Sigmoid colon (tissue), 4 donors: ENCODE measurements at regions not wholly inside any gene's neighbourhood (a gene's known extent, or its start where the extent isn't known, plus 50 kb on each side); places are given as distances from the start of the nearest gene placed in this dataset.

Experiments
- CTCF ChIP-seq, 4 experiments: fragments of 450-650 bp in 3 of 4; fragments of 200-600 bp in 1 of 4; IDR thresholded peaks; one replicate each; pipeline ENCODE4 v1.5.1; 2016 to 2019; ENCODE audit warnings: antibody characterized with exemption in 4 of 4, mild to moderate bottlenecking in 3 of 4, moderate library complexity in 2 of 4
- EP300 ChIP-seq, 4 donors: sonication (generic); formaldehyde crosslinking; IDR thresholded peaks; one replicate each; pipeline ENCODE4 v1.6.1; 2017; ENCODE audit warnings: antibody characterized with exemption in 4 of 4
- POLR2A ChIP-seq, 2 donors: fragments of 450-650 bp; IDR thresholded peaks; one replicate each; pipeline ENCODE4 v1.6.1; 2016; ENCODE audit warnings: antibody characterized with exemption in 2 of 2, mild to moderate bottlenecking in 2 of 2, moderate library complexity in 2 of 2
- POLR2AphosphoS5 ChIP-seq, 4 donors: sonication (generic); formaldehyde crosslinking; IDR thresholded peaks; one replicate each; pipeline ENCODE4 v1.6.1; 2017; ENCODE audit warnings: antibody characterized with exemption in 4 of 4

GRCh38 chr18:52136532-52136931 is 203.5 kb upstream of the DCC start:
- TF ChIP-seq POLR2AphosphoS5 (IDR thresholded peaks at IDR 0.05) = no peak
- TF ChIP-seq CTCF (IDR thresholded peaks at IDR 0.05) = no peak
- no peak for TF ChIP-seq POLR2A (IDR thresholded peaks at IDR 0.05)
- no peak for TF ChIP-seq EP300 (IDR thresholded peaks at IDR 0.05)
